HG03469 (cell line): ENCODE measurements at regions not wholly inside any gene's neighbourhood (a gene's known extent, or its start where the extent isn't known, plus 50 kb on each side); places are given as distances from the start of the nearest gene placed in this dataset.
"Not testable (repeated sequence)": the region's sequence is repeated elsewhere in the genome, so short reads cannot be mapped to it uniquely, and the experiment has no call there.

Experiments used
- ATAC-seq: cut with Tn5 transposase; IDR thresholded peaks from one replicate; pipeline ENCODE4 v1.9.1; 2021; ENCODE audit warnings: mild to moderate bottlenecking, moderate library complexity, moderate number of reproducible peaks; ENCODE audit not compliant: unreplicated experiment

DNA sequence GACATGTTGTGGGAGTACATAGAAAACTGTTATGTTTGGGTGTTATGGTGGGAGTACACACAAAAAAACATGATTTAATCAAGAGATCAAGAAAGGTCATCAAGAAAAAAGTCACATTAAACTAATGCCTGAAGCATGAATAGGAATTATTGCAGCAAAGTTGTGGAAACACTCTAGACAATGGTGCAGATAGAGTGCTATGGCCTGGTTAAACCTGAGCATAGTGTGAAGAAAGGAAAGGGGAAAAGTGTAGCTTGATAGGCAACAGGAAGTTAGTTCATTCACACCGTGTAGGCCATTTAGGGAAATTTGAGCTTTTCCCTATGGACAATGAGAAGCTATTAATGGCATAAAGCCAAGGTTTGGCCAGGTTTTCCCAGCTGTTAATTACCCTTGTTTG lies 162.1 kb upstream of the EMCN start:
- no peak for ATAC-seq

DNA sequence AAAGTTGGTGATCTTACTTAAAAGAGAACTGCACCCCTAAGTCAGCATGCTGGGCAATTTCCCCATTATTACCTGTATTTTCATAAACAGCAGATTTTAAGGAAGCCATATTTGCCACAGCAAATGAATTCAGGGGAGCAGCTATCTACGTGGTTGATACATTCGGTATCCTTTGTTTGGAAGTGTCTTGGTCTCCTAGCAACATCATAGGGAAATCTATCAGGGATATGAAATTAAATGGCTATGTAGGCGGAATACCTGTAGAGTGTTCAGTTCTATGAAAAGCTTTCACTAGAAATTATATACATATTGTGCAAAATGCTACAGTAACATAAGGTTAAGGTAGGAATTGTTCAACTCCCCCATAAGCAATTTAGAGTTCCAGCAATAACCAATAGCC lies 157.2 kb upstream of the EMCN start:
- no peak for ATAC-seq

DNA sequence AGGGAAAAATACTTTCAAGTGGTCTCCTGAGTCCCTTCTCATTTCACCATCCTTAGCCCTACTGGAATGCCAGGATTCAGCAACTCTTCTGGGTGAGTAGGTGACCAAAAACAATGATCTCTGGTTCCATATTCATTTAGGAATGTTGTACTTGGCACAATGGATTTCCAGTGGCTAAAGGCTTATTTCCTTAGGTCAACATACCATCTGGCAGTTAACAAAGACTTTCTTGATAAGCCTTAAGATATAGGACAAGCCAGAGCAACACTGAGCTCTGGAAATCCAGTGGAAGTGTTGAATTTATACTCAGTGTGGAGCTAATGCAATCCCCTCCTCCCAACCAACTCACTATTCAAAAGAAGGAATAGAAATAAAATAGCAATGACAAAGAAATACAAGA lies 139.4 kb upstream of the EMCN start:
- ATAC-seq: no peak

DNA sequence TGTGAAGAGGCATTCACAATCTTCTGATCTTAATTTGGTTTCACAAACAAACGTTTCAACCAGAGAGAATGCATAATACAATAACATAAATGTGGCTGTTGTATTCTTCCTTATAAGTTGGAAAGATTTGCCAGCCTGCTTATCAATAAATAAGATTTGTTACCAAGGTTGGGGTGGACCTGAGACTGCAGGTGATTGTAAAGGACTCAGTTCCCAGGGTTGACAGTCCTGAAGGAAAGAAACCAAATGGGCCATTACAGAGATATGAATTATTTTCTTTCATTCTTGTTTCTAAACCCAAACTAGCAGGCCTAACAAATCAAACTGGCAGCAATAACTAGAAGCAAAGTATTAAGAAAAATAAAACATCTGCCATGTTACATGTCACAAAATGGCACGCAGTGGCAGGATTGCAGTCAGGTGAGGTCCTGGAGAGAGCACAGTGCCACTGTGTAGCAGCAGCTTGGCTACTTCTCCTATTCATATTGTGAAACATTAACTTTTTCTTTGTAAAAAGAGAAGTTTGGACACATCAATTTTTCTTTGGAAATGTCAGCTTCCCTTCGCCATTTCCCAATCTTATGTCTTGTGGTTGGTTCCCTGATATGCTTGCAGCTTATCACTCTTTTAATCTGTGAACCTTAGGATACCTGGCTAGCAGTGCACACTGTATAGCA lies 133.8 kb upstream of the EMCN start:
- no peak for ATAC-seq

DNA sequence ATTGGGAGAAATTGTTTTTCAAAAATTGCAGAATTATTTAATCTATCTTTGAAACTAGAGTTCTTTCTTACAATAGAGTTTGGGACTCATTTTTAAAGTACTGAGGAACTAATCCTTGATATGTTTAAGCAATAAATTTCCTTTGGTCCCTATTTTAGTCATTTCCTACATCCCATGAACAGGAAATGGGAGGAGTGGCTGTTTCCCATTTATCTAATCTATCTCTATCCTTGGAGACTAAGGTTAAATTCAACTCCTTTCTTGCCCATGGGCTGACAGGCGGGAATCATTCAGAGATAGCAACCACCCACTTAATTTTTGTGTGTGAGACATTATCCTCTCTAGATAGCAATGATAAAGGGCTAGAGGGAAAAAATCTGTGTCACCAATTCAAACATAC lies 131.6 kb upstream of the EMCN start:
- no peak for ATAC-seq

DNA sequence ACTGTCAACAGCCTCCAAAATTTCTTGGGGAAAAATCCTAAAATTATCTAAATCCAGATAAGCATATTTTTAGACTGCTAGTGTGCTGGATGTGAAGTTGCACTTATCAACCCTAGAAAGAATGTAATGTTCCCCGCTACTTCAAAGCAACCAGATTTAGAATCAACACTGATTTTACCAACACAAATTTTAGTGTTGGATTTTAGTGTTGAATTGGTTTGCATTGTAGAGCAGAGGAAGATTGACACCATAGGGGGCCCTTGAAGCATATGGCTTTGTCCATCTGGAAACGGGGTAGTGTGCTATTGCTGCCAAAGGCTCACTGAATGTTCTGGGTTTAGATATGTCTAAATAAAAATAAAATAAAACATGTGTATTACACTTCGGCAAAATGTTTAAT lies 126.3 kb upstream of the EMCN start:
- ATAC-seq: no peak

DNA sequence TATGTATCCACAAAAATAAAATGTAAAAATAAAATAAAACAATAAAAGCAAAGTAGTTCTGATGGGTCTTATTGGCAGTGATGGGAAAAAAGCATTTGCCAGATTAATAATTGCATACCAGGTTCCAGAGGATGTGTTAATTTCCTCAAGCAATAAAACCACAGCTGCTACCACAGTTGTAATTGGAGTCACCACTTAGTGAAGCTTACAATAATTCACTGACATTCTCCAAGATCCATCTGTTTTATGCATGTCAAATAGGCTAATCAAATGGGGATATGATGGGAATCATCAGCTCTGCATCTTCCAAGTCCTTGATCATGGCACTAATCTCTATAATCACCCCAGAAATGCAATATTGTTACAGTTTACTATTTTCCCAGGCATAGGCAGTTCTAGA lies 123.5 kb upstream of the EMCN start:
- no peak for ATAC-seq

DNA sequence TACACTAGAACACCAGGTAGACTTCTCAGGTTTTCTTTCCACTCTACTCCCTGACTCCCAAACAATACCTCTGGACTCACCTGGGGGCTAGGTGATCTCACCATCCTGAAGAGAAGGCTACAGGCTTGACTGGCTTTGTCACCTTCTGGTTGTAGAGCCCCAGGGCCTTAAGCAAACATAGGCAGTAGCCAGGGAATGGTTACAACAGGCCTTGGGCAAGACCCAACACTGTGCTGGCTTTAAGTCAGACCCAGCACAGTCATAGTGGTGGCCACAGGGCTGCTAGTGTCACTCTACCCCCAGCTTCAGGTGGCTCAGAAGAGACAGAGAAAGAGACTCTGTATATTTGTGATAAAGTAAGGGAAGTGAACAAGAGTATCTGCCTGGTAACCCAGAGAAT lies 118.1 kb upstream of the EMCN start:
- ATAC-seq: no peak

DNA sequence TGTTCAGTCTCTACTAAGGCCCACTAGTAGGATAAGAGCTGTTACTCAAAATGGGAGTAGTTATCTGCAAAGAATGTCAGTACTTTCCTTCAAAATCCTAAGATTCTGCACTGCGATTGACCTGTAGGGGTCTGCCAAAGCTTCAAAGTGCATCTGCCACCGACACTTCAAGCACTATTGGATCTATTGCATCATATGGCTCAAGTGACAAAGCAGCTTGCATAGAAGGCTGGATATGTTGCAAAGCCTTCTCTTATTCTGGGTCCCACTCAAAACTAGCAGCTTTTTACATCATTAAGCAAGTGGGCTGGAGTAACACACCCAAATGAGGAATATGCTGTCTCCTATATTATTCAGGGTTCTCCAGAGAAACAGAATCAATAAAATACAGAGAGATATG lies 115.4 kb upstream of the EMCN start:
- ATAC-seq: no peak

DNA sequence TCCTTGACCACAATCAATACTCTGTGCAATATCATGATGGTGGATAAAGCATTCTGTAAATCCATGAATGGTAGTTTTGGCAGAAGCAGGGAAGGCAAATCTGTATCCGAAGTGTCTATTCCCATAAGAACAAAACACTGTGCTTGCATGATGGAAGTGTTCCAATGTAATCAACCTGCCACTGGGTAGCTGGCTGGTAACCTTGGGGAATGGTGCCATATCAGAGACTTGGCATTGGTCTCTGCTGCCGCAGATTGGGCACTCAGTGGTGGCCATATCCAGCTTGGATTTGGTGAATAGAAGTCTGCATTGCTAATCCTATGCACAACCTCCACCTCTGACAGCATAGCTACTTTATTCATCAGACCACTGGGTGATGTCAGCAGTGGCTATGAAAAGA lies 114.3 kb upstream of the EMCN start:
- ATAC-seq: no peak

DNA sequence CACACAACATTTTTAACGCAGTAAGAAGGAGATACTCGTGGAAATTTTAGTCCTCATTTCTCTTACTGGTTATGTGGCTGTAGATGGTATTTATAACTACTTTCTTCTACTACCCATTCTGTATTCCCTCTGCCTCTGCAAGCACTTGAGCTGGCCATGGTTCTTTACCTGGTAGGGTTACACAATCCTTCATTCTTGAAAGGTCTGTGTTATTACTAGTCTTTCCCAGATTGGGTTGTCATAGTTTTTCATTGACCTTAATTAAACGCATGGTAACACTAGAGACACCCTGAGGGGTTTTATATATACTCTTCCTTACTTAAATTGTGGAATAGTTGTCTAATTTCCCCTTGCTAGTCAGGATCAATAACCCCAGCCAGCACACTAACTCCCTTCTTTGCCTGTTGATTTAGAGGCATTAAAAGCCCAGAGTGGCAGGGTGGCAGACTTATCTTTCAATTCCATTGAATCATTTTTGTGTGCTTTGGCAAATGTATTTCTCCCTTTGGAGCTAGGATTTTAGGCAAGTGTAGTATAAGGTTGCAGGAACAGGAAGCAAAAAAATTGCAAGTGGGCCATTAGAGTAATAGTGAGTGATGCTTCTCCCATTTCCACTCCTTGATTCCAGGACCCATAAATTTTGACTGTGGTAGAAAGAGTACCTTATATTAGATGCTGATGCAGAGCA lies 113.6 kb upstream of the EMCN start:
- ATAC-seq: no peak

DNA sequence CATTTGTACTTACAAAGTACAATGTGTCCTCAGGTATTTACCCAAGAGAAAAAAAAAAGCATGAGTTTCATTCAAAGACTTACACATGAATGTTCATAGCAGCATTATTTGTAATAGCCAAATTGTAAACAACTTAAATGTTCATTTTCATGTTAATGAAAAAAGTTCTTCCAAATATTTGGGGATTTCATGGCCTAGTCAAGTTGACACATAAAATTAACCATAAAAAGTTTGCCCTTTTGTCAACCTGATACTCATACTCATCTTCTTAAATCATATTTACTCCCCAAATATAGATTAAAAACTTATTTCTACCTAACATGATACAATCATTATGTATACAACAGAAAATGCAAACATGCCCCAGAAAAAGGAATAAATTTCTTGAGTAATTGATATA lies 112.5 kb upstream of the EMCN start:
- no peak for ATAC-seq

DNA sequence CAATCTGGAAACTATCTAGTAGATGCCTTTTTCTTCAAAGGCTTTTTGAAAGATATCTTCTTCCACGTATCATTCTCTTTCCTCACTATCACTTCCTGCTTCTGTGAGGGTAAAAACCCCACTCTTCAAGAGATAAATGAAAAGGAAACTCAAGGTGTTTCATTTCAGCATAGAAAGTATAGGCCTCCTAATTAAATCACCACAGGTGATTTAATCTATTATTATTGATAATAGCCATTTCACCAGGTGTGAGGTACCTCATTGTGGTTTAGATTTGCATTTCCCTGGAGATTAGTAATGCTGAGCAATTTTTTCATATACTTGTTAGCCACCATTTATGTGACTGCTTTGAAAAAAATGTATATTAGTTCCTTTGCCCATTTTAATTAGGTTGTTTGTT lies 92.0 kb upstream of the EMCN start:
- no peak for ATAC-seq

DNA sequence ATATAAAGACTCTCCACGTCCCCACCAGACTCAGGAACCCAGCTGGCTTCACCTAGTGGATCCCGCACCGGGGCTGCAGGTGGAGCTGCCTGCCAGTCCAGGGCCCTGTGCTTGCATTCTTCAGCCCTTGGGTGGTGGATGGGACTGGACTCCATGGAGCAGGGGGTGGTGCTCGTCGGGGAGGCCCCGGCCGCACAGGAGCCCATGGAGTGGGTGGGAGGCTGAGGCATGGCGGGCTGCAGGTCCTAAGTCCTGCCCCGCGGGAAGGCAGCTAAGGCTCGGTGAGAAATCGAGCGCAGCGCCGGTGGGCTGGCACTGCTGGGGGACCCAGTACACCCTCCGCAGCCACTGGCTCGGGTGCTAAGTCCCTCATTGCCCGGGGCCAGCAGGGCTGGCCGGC lies 90.8 kb upstream of the EMCN start:
- not testable (repeated sequence) for ATAC-seq

DNA sequence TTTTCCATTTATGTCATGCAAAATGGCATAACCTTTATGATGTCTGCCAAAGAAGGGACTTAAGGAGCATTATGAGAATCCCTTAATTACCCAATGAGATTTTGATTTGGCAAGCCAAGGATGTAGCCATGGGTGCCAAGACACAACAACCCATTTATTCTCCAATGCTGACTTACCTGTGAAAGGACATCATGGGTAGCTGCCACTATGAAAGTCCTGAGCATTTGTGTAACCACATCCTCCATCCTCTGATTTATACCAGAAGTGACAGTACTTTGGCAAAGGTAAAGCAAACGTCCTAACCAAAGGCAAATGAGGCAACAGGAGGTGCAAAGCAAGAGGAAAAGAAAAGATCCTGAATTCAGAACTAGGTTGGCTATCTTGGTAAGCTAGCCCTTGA lies 87.3 kb upstream of the EMCN start:
- no peak for ATAC-seq

DNA sequence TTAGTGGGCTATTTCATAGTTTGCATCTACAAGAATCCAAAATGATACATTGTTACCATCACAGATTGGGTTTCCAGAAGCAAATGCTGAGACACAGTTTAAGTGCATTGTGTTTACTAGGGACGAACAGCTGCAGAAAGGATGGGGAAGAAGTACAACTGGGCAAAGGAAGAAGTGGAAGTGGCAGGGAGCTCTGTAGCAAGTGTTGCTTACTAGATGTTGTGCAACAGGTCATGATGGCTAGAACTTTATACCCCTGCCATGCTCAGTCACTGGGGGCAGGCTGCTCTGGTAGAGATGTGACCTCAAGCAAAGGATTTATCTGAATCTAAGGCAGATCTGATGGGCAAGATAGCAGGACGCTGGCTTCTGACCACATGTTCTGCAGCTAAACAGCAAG lies 76.1 kb upstream of the EMCN start:
- no peak for ATAC-seq

DNA sequence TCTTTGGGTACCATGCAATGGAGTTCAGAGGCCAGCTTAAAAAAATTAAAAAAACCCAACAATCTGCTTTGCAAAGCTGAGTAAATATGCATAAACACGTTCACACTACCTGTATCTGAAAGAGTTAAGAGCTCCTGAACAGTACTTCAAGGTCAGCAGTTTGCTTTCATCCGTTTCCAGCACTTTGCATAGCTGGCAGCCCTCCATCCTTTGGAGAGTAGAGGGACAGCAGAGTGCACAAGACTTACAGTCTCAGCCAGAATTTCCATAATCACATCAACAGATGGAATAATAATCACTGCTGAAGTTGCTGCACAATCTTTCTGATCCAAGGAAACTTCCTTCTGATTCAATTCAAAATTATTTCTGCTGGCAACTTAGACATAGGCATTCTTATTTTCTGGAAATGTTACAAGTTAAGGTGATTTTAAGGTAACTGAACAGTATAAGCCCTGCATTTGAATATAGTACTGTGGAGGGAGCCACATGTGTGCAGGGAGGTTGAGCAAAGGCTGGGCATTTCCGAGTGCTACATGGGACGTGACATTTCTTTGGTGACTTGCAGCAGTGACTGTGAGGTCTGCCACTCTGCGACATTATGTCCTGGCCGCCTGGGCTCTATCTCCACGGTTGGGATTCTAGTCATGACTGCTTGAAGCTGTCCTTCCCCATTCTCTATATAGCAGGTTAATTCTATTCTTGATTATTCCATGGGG lies 73.5 kb upstream of the EMCN start:
- no peak for ATAC-seq

DNA sequence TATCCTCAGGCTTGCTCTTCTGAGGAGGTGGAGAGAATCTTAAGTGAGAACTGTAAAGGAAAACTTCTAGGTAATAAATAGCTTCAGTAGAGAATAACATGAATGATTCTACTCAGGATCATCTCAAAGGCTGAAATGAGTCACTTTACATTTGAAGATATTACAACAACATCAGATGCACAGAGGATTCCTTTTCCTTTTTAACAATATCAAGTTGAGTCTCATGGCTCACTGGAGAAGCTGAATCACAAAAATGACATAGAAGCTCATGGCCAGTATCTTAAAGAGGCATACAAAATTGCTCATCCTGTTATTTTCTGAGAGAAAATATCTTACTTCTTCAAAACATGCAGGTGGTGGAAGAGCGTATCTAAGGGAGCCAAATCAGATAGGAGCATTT lies 72.5 kb upstream of the EMCN start:
- no peak for ATAC-seq

DNA sequence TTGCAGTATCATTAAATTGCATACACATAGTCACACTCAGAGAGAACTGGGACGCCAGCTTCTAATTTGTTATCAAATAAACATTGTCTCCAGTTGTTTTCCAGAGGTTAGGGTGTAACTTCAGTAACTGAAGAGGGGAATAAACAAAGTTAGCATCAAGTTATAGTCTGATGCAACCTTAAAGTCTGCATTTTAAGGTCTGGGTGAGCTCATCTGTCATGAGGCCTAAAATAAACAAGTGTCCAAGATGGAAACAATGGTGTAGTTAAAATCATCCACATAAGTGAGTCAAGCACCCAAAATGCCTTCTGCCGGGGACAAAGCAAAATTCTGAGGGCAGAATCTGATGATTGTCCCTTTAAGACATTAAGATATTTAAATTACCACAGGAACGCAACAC lies 70.3 kb upstream of the EMCN start:
- ATAC-seq: no peak

DNA sequence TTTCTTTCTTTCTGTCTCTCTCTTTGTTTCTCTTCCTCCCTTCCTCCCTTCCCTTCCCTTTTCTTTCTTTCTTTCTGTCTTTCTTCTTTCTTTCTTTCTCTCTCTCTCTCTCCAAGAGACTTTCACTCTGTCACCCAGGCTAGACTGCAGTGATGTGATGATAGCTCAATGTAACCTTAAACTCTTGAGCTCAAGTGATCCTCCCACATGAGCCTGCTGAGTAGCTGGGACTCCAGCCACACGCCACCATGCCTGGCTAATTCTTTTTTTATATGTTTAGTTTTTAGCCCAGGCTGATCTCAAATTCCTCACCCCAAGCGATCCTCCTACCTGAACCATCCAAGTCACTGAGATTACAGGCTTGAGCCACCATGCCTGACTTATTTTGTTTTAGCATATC lies 64.3 kb upstream of the EMCN start:
- no peak for ATAC-seq

DNA sequence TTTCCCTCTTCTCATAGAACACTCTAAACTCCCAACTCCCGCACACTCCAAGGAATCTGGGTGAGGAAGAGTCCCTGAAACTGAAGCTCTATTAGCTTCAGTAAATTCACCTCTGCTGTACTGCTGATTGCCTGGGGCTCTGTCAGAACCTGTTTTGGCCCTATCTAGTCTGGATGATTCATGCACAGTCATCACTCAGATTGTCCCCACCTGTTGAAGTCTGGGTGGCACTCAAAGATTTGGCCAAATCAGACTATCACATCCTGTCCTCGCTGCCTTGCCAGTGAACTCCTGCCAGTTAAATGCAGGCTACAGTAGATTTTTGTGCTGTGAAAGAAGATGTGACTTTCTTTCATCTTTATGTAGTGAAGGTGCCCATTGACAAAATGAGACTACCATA lies 63.5 kb upstream of the EMCN start:
- ATAC-seq: no peak

DNA sequence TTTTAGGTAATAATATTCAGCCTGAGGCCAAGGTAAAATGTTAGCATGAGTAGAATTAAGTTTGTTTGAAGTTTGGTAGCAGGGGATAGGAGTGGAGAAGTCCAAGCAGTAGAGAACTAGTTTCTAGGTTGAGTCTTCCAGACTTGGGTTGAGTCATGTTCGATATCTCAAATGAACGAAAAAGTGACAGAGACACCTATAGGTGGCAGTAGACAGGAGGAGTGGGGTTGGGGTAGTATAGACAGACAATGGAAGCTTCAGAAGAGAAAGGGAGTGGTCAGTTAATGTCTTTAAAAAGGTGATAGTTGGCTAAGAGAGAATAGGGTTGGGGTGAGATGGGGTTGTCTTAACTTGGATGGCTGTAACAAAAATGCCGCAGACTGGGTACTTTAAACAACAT lies 58.7 kb upstream of the EMCN start:
- ATAC-seq: no peak
